SW480 (cell line): ENCODE measurements at regions not wholly inside any gene's neighbourhood (a gene's known extent, or its start where the extent isn't known, plus 50 kb on each side); places are given as distances from the start of the nearest gene placed in this dataset.
A peak's percentile ranks its signal among the peaks of the same experiment; 100 is the strongest.
"Not testable (repeated sequence)": the region's sequence is repeated elsewhere in the genome, so short reads cannot be mapped to it uniquely, and the experiment has no call there.

Experiments used
- DNase-seq: peaks from one replicate; pipeline ENCODE4 v3.0.0-alpha.2; 2016; ENCODE audit warnings: low spot score

DNA sequence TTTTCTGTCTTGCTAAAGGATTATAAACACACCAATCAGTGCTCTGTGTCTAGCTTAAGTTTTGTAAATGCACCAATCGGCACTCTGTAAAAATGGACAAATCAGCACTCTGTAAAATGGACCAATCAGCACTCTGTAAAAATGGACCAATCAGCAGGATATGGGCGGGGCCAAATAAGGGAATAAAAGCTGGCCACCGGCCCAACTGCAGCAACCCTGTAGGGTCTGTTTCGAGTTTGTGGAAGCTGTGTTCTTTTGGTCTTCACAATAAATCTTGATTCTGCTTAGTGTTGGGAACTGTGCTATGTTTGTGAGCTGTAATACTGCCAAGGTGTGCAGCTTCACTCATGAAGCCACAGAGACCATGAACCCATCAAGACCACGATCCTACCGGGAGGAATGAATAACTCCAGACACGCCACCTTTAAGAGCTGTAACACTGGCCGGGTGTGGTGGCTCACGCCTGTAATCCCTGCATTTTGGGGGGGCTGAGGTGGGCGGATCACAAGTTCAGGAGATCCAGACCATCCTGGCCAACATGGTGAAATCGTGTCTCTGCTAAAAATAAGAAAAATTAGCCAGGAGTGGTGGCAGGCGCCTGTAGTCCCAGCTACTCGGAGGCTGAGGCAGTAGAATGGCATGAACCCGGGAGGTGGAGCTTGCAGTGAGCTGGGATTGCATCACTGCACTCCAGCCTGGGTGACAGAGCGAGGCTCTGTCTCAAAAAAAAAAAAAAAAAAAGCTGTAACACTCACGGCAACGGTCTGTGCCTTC is 133.0 kb upstream of the GDF10 start:
- not testable (repeated sequence) for DNase-seq

DNA sequence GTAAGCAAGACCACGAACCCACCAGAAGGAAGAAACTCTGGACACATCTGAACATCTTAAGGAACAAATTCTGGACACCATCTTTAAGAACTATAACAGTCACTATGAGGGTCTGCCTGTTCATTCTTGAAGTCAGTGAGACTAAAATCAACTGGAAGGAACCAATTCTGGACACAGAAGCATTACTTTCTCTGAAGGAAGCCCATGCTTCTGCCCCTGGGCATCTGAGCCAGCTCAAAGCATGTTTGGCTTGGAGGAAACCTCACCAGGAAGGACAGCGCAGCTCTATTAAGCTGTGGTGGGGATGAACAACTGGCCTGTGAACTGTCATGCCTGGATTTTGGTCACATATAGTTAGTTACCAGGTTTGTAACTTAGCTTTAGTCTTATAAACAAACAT is 132.4 kb upstream of the GDF10 start:
- no peak for DNase-seq

GRCh38 chr10:47169581-47169980 is 130.4 kb upstream of the GDF10 start:
- DNase-seq: no peak

GRCh38 chr10:47173929-47174442 is 126.0 kb upstream of the GDF10 start:
- DNase-seq: no peak

DNA sequence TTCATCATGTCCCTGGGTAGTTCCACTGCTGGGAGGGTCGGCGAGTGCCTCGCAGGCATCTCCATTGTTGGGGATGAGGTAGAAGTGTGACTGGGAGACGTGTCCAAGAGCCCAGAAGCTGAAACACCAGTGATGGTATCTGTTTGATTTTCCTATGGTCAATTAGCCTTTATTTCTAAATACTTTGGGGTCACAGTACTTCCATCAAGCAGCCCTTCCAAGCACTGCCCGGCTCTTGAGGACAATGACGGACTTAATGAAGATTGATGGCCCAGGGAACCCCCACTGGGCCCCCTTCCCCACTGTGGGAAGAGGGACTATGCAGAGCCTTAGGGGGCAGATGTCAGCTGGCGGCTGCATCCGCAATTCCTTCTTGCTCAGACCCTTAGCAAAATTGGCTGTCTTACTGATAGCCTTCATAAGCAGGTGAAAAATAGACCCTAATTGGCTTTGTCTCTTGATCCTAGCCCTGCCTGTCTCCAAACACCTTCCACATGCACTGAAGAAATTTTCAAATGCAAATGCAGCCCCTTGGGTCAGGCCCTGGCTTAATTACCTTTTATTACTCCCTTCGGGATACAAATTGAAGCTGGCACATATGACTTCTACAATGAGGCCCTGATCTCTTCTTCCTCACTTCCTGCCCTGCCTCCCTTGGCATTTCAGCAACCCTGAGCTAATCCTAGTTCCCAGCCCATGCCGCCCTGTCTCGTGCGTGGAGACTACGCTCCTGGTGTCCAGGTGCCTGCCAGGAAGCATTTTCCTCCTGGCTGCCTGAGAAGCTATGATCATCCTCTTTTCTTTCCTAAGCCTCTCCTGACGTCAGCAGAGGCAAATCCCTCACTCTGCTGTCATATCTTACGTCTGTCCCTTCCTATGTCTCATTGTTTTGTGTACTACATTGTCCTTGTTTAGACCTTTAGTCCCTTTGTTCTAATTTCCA is 124.5 kb upstream of the GDF10 start:
- DNase-seq: no peak

DNA sequence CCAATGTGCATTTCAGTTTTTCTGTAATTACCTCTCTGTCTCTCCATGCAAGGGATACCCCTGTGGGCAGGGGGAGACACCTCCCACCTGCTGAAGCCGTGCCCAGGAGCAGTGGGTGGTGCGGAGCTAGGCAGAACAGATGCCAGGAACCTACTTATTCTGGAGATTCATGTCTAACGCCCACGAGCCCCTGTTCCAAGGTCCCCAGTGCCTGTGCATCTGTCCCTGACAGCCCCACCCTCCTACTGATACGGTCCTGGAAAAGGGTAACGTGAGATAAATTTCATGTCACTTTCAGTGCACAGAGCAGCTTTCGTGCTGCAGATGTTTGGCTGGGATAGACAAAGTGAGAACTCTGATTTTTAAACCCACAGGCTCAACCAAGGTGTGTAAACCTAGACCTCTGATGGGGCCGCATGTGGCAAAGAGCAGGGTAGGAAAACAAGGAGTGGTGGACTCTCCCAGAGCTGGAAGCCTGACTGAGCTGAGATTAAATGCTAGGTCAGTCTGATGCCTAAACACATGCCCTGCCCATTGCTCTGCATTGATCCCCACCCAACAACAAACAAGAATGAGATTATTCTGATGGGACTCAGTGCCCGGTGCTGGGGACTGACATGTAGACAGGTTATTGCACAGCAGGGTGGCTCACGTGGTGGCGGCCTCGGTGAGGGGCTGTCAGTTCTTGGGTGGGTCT is 123.6 kb upstream of the GDF10 start:
- no peak for DNase-seq

DNA sequence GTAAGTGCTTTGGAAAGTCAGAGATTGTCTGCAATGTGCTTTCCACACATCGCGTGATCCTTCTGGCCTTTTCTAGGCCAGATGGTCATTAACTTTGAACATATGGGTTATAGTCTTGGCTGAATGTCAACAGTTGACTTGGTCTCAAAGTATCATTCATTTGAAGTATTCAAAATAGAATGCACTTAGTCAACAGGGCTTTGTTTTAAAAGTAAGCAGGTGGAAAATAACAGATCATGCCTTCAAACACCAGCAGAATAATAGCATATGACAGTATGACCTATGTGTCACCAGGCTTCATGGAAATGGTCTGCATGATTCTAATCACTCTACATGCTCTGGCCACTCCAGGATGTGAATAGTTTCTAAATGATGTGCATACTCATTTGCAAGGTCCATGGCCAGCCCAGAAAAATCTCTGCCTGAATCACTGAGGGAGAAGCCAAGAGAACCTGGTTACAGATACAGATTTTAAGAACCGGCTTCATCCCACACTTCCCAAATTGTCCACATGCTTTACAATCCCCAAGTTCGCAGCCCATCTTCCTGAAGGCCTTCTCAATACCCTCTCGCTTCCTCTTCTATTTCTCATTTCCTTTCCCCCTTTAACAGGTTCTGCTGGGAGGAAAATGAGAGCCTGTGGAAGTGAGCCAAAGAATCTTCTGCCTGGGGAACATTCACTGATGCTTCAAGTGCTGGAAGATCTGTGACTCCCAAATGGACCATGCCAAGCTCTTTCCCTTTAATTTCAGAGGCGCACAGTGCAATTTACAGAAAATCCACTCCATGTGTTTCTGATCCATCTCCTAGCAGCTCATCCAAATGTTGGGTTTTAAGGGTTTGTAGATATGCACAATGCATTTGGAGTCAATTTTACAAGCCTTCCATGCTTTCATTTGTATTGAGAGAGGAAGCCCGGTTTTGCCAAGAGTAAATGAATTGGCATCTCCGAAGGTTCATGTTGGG is 122.8 kb upstream of the GDF10 start:
- DNase-seq: no peak

- no peak for DNase-seq
Observed at GRCh38 chr10:47178537-47179290, 121.3 kb upstream of the GDF10 start.

DNA sequence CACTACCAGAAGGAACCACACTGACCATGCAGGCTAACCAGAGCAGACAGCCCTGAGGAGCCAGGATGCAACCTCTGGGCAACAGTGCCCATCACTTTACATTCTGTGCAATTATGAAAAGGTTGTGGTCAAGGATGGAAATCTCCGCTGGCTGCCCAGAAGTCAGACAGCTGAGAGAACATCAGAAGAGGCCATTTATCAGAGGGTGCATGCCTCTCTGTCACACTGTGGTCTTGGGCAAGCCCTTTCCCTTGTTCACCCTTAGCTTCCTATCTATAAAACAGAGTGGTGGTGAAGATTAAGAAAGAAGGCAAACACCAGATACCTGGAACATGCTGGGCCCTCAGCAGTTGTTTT is 120.7 kb upstream of the GDF10 start:
- peak; percentile 25 for DNase-seq

DNA sequence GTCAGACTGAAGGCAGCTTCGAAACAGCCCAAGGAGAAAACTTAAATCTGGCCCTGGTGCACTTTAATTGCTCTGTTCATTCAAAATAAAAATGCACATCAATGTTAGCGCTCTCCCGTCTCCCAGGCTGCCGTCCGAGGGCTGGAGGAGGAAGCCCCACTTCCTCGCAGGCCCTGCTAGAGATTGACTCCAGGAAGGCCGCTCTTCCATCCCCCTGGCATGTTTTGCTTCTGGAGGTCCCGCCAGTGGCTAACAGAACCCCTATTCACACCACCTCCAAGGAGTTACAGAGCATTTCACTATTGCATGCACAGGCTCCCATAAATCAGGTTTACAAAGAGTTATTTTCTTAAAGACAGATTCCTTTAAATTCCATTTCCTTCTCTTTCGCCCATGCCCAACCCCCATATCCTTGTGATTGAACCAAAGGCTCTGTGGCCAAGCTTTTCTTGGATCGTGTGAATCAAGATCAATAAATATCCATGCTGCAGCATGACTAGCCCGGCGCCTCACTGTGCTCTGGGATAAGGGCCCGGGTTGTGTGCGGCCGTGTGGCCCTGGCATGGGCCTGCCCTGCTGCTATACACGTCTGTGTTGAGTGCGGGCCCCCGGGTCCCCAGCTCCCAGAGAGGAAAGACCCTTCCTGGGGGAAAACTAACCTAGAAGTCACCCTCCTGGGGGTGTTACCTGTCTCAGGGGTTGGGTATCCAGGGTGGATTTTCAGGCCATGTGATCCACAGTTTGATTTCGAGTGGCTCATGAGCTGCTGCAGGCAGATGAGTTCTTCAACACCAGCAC is 118.7 kb upstream of the GDF10 start:
- no peak for DNase-seq

- DNase-seq: no peak
Observed at GRCh38 chr10:47182934-47183703, 116.9 kb upstream of the GDF10 start.

DNA sequence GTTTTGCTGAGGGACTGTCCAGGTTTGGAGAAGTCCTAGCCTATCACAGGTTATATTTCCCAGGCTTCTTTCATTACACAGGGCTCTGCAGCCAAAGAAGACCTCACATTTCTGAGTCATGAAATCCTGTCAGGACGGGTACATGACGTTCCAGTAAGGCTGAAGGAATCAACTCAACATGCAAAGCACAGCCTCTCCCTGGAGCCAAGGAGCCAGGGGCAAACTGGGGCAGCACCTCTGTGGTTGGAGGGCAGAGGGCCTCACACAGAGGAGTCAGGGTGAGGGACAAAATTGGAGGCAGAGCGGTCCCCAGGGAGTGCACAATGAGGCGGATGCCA is 116.3 kb upstream of the GDF10 start:
- no peak for DNase-seq

GRCh38 chr10:47184273-47184672 is 115.7 kb upstream of the GDF10 start:
- no peak for DNase-seq

- DNase-seq: no peak
Observed at GRCh38 chr10:47184724-47185330, 115.2 kb upstream of the GDF10 start.

DNA sequence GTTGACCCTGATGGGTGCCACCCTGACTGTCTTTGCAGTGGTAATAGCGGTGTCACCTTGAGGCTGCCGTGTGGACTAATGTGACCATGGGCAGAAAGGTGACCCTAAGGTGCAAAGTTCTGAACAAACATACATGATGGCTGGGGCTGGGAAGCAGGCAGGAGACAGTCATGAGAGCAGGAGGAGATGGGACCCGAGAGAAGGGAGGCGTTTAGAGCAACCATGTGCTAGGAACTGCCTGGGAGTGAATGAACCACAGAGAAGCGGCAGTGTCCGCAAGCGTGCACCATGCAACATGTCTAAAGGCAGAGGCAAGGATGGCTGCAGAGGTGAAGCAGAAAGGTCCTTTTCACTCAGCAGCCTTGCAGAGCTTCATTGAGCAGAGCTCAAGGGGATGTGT is 113.1 kb upstream of the GDF10 start:
- DNase-seq: no peak

DNA sequence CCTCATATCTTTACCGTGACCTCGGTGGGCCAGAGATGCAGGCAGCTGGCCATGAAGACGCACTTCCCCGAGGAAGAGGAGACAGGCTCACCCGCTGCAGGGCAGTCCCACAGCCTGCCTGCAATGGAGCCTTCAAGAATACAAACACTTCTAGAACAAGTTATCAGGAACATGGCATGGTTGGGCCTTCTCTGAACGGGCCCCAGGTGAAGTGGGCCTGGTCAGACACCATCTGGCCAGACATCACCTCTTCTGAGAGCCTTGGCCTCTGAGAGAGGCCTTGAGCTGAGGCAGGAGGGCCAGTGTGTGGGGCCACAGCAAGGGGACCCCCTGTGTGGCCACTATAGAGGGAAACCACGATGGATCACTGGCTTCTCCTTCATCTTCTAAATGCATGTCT is 112.4 kb upstream of the GDF10 start:
- no peak for DNase-seq

DNA sequence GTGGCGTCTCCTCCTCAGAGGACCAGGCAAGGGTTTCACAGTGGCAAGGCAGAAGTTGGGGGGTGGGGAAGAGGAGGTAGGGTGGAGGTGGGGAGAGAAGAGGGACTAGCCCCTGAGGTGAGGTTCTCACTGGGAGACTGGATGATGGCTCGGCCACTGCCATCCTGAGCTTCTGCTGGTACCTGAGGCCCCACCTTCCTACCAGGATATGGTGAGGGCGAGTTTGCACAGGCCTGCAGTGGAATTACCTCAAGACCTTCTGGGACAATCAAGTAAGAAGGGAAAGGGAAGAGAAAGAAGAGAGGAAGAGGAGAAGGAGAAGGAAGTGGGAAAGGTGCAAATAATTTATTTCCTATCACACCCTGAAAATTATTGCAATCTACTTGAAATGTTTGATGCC is 111.8 kb upstream of the GDF10 start:
- DNase-seq: no peak

DNA sequence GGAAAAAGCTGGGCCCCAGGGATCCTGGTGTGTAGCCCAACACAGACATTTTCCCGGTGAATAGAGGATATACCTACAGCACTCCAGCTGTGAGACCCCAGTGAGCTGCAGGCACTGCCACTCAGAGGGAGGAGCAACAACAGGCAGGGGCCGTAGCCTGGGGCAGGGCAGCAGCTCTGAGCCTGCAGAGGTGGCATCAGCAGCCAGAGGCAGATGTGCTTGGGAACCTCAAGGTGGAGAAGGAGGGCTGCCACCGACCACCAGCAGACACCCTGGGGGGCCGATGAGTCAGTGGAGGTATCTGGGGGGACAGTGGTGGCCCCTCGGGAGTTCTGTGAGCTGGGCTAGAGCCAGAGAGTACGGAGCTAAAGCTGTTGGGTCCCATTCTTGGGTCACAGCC is 110.2 kb upstream of the GDF10 start:
- no peak for DNase-seq

DNA sequence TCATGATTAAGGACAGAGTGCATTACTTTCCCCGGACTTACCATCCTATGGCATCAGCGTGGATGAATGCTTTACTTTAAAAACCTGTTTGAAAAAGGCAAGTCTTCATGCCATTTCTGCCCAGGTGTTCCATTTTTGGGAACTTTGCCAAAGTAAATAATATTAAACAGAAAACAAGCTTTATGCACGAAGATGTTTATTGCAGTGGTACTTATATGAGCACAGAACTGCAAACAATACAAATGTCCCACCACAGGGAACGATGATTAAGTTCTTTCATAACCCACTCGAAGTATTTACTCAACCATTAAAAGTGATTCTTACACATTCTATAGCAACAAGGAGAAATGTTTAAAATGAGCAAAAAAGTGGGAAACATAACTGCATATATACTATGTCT is 109.7 kb upstream of the GDF10 start:
- no peak for DNase-seq
